Activated naive CD8-positive, alpha-beta T cell treated with anti-CD3 and anti-CD28 coated beads for 36 hours (primary cell): ENCODE measurements at regions not wholly inside any gene's neighbourhood (a gene's known extent, or its start where the extent isn't known, plus 50 kb on each side); places are given as distances from the start of the nearest gene placed in this dataset.
A peak's percentile ranks its signal among the peaks of the same experiment; 100 is the strongest.

Experiments used
- DNase-seq: peaks from one replicate; pipeline ENCODE4 v3.0.0; 2021
- H3K27ac Mint-ChIP-seq: one replicate; pipeline ENCODE4 v1.8.0; 2022; ENCODE audit warnings: mild to moderate bottlenecking, moderate library complexity, mixed read lengths
- H3K27me3 Mint-ChIP-seq: one replicate; pipeline ENCODE4 v1.8.0; 2022; ENCODE audit warnings: mild to moderate bottlenecking, mixed read lengths
- H3K36me3 Mint-ChIP-seq: one replicate; pipeline ENCODE4 v1.8.0; 2021; ENCODE audit warnings: mild to moderate bottlenecking, mixed read lengths
- H3K4me1 Mint-ChIP-seq: one replicate; pipeline ENCODE4 v1.8.0; 2021; ENCODE audit warnings: mixed read lengths
- H3K4me3 Mint-ChIP-seq: one replicate; pipeline ENCODE4 v1.8.0; 2022; ENCODE audit warnings: mild to moderate bottlenecking, moderate library complexity, mixed read lengths
- H3K9me3 Mint-ChIP-seq: one replicate; pipeline ENCODE4 v1.8.0; 2022; ENCODE audit warnings: mixed read lengths

GRCh38 chr15:79195802-79196201 lies 86.7 kb upstream of the ANKRD34C start:
- no peak overlapping the region for H3K4me3 Mint-ChIP-seq
- no peaks in the 10 kb centered on the region for H3K36me3 Mint-ChIP-seq
- H3K9me3 Mint-ChIP-seq = no peaks in the 10 kb centered on the region
- H3K27me3 Mint-ChIP-seq = peaks cover 17% of the 10 kb centered on the region
- H3K27ac Mint-ChIP-seq = no peak overlapping the region
- H3K4me1 Mint-ChIP-seq = no peaks in the 10 kb centered on the region
- DNase-seq = no peak

- H3K36me3 Mint-ChIP-seq = no peaks in the 10 kb centered on the region
- no peak overlapping the region for H3K4me3 Mint-ChIP-seq
- no peak overlapping the region for H3K27ac Mint-ChIP-seq
- H3K4me1 Mint-ChIP-seq = no peaks in the 10 kb centered on the region
- peaks cover 17% of the 10 kb centered on the region for H3K27me3 Mint-ChIP-seq
- no peak for DNase-seq
- H3K9me3 Mint-ChIP-seq = no peaks in the 10 kb centered on the region
Measured at GRCh38 chr15:79195239-79195638, 87.3 kb upstream of the ANKRD34C start.

- Mint-ChIP-seq H3K9me3 (no peaks in the 10 kb centered on the region), H3K4me3 (no peak overlapping the region), H3K36me3 (no peaks in the 10 kb centered on the region), H3K27ac (no peak overlapping the region), H3K4me1 (no peaks in the 10 kb centered on the region), H3K27me3 (peaks cover 17% of the 10 kb centered on the region)
- DNase-seq = no peak
Measured at GRCh38 chr15:79194386-79194785, 88.1 kb upstream of the ANKRD34C start.

GRCh38 chr15:79193549-79193948 lies 89.0 kb upstream of the ANKRD34C start:
- no peaks in the 10 kb centered on the region for H3K9me3 Mint-ChIP-seq
- no peaks in the 10 kb centered on the region for H3K36me3 Mint-ChIP-seq
- DNase-seq = no peak
- H3K4me1 Mint-ChIP-seq = no peaks in the 10 kb centered on the region
- no peak overlapping the region for H3K27ac Mint-ChIP-seq
- peaks cover 17% of the 10 kb centered on the region for H3K27me3 Mint-ChIP-seq
- no peak overlapping the region for H3K4me3 Mint-ChIP-seq

- Mint-ChIP-seq H3K4me3 (no peak overlapping the region), H3K27me3 (peaks cover 17% of the 10 kb centered on the region), H3K9me3 (no peaks in the 10 kb centered on the region), H3K4me1 (no peaks in the 10 kb centered on the region), H3K27ac (no peak overlapping the region), H3K36me3 (no peaks in the 10 kb centered on the region)
- DNase-seq = no peak
Measured at GRCh38 chr15:79193103-79193502, 89.4 kb upstream of the ANKRD34C start.

- Mint-ChIP-seq H3K27me3 (peaks cover 17% of the 10 kb centered on the region), H3K4me3 (no peak overlapping the region), H3K36me3 (no peaks in the 10 kb centered on the region), H3K9me3 (no peaks in the 10 kb centered on the region), H3K4me1 (no peaks in the 10 kb centered on the region), H3K27ac (no peak overlapping the region)
- no peak for DNase-seq
Measured at GRCh38 chr15:79192462-79193036, 90.0 kb upstream of the ANKRD34C start.

- no peak for DNase-seq
- Mint-ChIP-seq H3K36me3 (no peaks in the 10 kb centered on the region), H3K9me3 (no peaks in the 10 kb centered on the region), H3K27ac (no peak overlapping the region), H3K4me1 (no peaks in the 10 kb centered on the region), H3K27me3 (peaks cover 5% of the 10 kb centered on the region), H3K4me3 (no peak overlapping the region)
Measured at GRCh38 chr15:79190093-79190492, 92.4 kb upstream of the ANKRD34C start.

GRCh38 chr15:79186616-79187015 lies 95.9 kb upstream of the ANKRD34C start:
- Mint-ChIP-seq H3K27me3 (peaks cover 10% of the 10 kb centered on the region), H3K36me3 (no peaks in the 10 kb centered on the region), H3K27ac (no peak overlapping the region), H3K4me3 (no peak overlapping the region), H3K9me3 (no peaks in the 10 kb centered on the region), H3K4me1 (no peaks in the 10 kb centered on the region)
- DNase-seq = no peak

- DNase-seq = peak; percentile 32
- Mint-ChIP-seq H3K4me3 (no peak overlapping the region), H3K4me1 (no peaks in the 10 kb centered on the region), H3K9me3 (no peaks in the 10 kb centered on the region), H3K27ac (no peak overlapping the region), H3K36me3 (no peaks in the 10 kb centered on the region), H3K27me3 (peaks cover 10% of the 10 kb centered on the region)
Measured at GRCh38 chr15:79185199-79185598, 94.6 kb upstream of the RASGRF1 start.

GRCh38 chr15:79184465-79184892 lies 93.9 kb upstream of the RASGRF1 start:
- Mint-ChIP-seq H3K36me3 (no peaks in the 10 kb centered on the region), H3K27ac (no peak overlapping the region), H3K4me3 (no peak overlapping the region), H3K4me1 (no peaks in the 10 kb centered on the region), H3K9me3 (no peaks in the 10 kb centered on the region), H3K27me3 (peaks cover 10% of the 10 kb centered on the region)
- DNase-seq = peak; percentile 51

GRCh38 chr15:79180318-79180717 lies 89.7 kb upstream of the RASGRF1 start:
- Mint-ChIP-seq H3K27ac (no peak overlapping the region), H3K27me3 (peaks cover 16% of the 10 kb centered on the region), H3K36me3 (no peaks in the 10 kb centered on the region), H3K4me1 (no peaks in the 10 kb centered on the region), H3K4me3 (no peak overlapping the region), H3K9me3 (no peaks in the 10 kb centered on the region)
- no peak for DNase-seq

- H3K27ac Mint-ChIP-seq = no peak overlapping the region
- H3K27me3 Mint-ChIP-seq = peaks cover 17% of the 10 kb centered on the region
- no peaks in the 10 kb centered on the region for H3K9me3 Mint-ChIP-seq
- H3K4me3 Mint-ChIP-seq = no peak overlapping the region
- DNase-seq = no peak
- H3K4me1 Mint-ChIP-seq = no peaks in the 10 kb centered on the region
- no peaks in the 10 kb centered on the region for H3K36me3 Mint-ChIP-seq
Measured at GRCh38 chr15:79179597-79179996, 89.0 kb upstream of the RASGRF1 start.

GRCh38 chr15:79179108-79179561 lies 88.6 kb upstream of the RASGRF1 start:
- Mint-ChIP-seq H3K27ac (no peak overlapping the region), H3K27me3 (peaks cover 14% of the 10 kb centered on the region), H3K4me1 (no peaks in the 10 kb centered on the region), H3K9me3 (no peaks in the 10 kb centered on the region), H3K4me3 (no peak overlapping the region), H3K36me3 (no peaks in the 10 kb centered on the region)
- no peak for DNase-seq

GRCh38 chr15:79178594-79178993 lies 88.0 kb upstream of the RASGRF1 start:
- Mint-ChIP-seq H3K4me1 (no peaks in the 10 kb centered on the region), H3K36me3 (no peaks in the 10 kb centered on the region)
- DNase-seq = no peak

GRCh38 chr15:79176151-79176550 lies 85.6 kb upstream of the RASGRF1 start:
- Mint-ChIP-seq H3K27ac (no peak overlapping the region), H3K4me1 (no peaks in the 10 kb centered on the region), H3K4me3 (no peak overlapping the region), H3K27me3 (peaks cover 27% of the 10 kb centered on the region), H3K36me3 (no peaks in the 10 kb centered on the region), H3K9me3 (no peaks in the 10 kb centered on the region)
- DNase-seq = no peak

More at GRCh38 chr15:79178594-79178993, 88.0 kb upstream of the RASGRF1 start:
- Mint-ChIP-seq H3K27me3 (peaks cover 14% of the 10 kb centered on the region), H3K9me3 (no peaks in the 10 kb centered on the region), H3K27ac (no peak overlapping the region), H3K4me3 (no peak overlapping the region)

- no peak for DNase-seq
- Mint-ChIP-seq H3K4me1 (peaks cover 1% of the 10 kb centered on the region), H3K36me3 (no peaks in the 10 kb centered on the region), H3K4me3 (no peak overlapping the region), H3K27me3 (peaks cover 37% of the 10 kb centered on the region), H3K27ac (no peak overlapping the region), H3K9me3 (no peaks in the 10 kb centered on the region)
Measured at GRCh38 chr15:79172801-79173460, 82.4 kb upstream of the RASGRF1 start.
